BE2C (cell line): ENCODE measurements at regions not wholly inside any gene's neighbourhood (a gene's known extent, or its start where the extent isn't known, plus 50 kb on each side); places are given as distances from the start of the nearest gene placed in this dataset.
"Not testable (repeated sequence)": the region's sequence is repeated elsewhere in the genome, so short reads cannot be mapped to it uniquely, and the experiment has no call there.

Source experiments
- DNase-seq: peaks from one replicate; pipeline ENCODE4 v3.0.0-alpha.2; 2020
- H3K27me3 ChIP-seq: fragments of 250-450 bp; sonication (Bioruptor Pico); 2 replicates; pipeline ENCODE4 v1.5.1; 2020; ENCODE audit warnings: mild to moderate bottlenecking
- H3K36me3 ChIP-seq: fragments of 250-450 bp; sonication (Bioruptor Pico); 2 replicates; pipeline ENCODE4 v1.5.1; 2020; ENCODE audit warnings: mild to moderate bottlenecking
- H3K4me1 ChIP-seq: fragments of 250-450 bp; sonication (Bioruptor Pico); 2 replicates; pipeline ENCODE4 v1.5.1; 2020
- H3K4me3 ChIP-seq: 2 replicates; pipeline ENCODE4 v1.5.1; 2011; ENCODE audit warnings: low read depth, low read length
- H3K9me3 ChIP-seq: fragments of 250-450 bp; sonication (Bioruptor Pico); 2 replicates; pipeline ENCODE4 v1.5.1; 2020
- TF ChIP-seq, protein P1 (sequence below): IDR thresholded peaks from 2 replicates; pipeline ENCODE4 v1.5.1; 2012; ENCODE audit warnings: mild to moderate bottlenecking, low read depth, low read length

DNA sequence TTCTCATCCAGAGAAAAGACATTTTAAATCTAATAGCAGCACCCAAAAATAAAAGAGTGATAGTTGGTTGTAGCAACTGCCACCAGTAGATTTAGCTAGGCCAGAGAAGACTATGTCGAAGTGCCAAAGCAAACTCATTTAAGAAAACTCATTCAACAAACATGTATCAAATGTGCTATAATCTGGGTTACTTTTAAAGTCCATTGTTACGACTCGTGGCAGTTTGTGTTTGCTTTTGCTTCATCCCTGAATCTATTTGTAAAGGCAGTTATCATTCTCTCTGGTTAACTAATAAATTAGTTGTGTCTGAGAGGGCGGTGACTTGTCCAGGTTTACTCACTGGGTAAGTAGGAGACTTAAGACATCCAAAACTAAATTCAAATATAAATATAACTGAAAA is 159.4 kb downstream of the ZIC4 start:
- H3K36me3 ChIP-seq, result no peaks in the 10 kb centered on the region
- no peaks in the 10 kb centered on the region for H3K9me3 ChIP-seq
- TF ChIP-seq, protein P1, sequence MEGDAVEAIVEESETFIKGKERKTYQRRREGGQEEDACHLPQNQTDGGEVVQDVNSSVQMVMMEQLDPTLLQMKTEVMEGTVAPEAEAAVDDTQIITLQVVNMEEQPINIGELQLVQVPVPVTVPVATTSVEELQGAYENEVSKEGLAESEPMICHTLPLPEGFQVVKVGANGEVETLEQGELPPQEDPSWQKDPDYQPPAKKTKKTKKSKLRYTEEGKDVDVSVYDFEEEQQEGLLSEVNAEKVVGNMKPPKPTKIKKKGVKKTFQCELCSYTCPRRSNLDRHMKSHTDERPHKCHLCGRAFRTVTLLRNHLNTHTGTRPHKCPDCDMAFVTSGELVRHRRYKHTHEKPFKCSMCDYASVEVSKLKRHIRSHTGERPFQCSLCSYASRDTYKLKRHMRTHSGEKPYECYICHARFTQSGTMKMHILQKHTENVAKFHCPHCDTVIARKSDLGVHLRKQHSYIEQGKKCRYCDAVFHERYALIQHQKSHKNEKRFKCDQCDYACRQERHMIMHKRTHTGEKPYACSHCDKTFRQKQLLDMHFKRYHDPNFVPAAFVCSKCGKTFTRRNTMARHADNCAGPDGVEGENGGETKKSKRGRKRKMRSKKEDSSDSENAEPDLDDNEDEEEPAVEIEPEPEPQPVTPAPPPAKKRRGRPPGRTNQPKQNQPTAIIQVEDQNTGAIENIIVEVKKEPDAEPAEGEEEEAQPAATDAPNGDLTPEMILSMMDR, result no peak
- no peak overlapping the region for H3K4me3 ChIP-seq
- no peaks in the 10 kb centered on the region for H3K27me3 ChIP-seq
- no peaks in the 10 kb centered on the region for H3K4me1 ChIP-seq
- DNase-seq, result no peak

DNA sequence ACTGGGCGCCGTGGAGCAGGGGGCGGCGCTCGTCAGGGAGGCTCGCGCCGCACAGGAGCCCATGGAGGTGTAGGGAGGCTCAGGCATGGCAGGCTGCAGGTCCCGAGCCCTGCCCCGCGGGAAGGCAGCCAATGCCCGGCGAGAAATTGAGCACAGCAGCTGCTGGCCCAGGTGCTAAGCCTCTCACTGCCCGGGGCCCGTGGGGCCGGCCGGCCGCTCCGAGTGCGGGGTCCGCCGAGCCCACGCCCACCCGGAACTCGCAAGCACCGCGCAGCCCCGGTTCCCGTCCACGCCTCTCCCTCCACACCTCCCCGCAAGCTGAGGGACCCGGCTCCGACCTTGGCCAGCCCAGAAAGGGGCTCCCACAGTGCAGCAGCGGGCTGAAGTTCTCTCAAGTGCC is 160.7 kb downstream of the ZIC4 start:
- DNase-seq, H3K4me3 ChIP-seq, H3K9me3 ChIP-seq, H3K27me3 ChIP-seq, H3K36me3 ChIP-seq, H3K4me1 ChIP-seq: not testable (repeated sequence)

DNA sequence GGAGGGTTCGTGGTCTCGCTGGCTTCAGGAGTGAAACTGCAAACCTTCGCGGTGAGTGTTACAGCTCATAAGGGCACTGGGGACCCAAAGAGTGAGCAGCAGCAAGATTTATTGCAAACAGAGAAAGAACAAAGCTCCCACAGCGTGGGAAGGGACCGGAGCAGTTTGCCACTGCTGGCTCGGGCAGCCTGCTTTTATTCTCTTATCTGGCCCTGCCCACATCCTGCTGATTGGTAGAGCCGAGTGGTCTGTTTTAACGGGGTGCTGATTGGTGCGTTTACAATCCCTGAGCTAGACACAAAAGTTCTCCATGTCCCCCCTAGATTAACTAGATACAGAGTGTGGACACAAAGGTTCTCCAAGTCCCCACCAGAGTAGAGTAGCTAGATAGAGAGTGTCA is 161.3 kb downstream of the ZIC4 start:
- not testable (repeated sequence) for H3K4me1 ChIP-seq, DNase-seq, H3K9me3 ChIP-seq, H3K36me3 ChIP-seq, H3K27me3 ChIP-seq, H3K4me3 ChIP-seq

DNA sequence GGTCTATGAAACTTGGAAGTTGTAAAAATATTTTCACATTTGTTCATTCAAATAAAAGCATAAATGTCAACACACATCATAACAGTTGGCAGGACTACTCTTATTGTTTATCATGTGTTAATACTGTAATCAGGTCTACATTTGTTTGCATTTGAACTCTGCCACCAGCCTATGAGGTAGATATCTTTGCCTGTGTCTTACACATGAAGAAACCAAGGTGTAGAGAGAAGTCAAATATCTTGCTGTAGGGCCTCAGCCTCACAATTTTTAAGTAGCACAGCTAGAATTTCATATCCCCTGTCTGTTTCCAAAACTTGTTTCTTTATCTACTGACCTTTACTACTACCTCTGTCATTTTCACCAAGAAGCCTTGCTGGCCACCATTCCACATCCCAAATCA is 161.9 kb downstream of the ZIC4 start:
- TF ChIP-seq, protein P1, result no peak
- Histone ChIP-seq H3K4me1 (no peaks in the 10 kb centered on the region), H3K27me3 (no peaks in the 10 kb centered on the region), H3K9me3 (no peaks in the 10 kb centered on the region), H3K36me3 (no peaks in the 10 kb centered on the region), H3K4me3 (no peak overlapping the region)
- no peak for DNase-seq

DNA sequence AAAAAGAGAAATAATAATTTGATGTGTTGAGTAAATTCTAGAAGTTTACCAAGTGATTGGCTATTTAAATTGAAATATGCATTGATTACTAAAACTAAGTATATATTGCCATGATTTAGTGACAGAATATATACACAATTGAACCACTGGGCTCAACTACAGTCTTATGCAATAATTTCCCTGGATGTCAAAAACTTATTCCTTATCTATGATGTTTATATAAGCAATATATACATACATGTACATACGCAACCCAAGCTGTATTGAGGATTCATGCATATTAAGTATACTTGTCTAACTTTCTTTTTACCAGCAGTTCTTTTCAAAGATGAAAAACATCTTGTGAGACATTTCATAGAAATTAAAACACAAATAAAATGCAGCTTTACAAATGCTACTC is 165.8 kb downstream of the ZIC4 start:
- Histone ChIP-seq H3K9me3 (no peaks in the 10 kb centered on the region), H3K4me1 (no peaks in the 10 kb centered on the region), H3K27me3 (no peaks in the 10 kb centered on the region), H3K36me3 (no peaks in the 10 kb centered on the region), H3K4me3 (no peak overlapping the region)
- TF ChIP-seq, protein P1, result no peak
- no peak for DNase-seq

DNA sequence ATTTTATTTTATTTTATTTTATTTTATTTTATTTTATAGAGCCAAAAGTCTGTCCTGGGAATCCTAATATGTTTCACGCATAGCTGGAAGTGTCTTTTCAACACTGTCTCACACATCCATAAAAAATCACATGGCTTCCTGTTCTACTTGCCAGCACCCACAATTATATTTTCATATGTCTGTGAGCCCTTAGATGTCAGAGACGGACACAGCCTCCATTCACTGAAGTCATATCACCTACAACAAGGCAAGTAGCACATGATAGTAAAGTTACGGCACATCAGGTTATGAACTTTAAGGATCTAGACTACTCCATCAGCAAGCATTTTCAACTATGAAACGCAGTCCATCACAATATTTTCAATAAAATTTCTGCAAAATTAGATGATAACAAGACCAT is 168.4 kb downstream of the ZIC4 start:
- Histone ChIP-seq H3K27me3 (no peaks in the 10 kb centered on the region), H3K4me3 (no peak overlapping the region), H3K4me1 (no peaks in the 10 kb centered on the region), H3K9me3 (no peaks in the 10 kb centered on the region), H3K36me3 (no peaks in the 10 kb centered on the region)
- no peak for DNase-seq
- TF ChIP-seq, protein P1, result no peak

DNA sequence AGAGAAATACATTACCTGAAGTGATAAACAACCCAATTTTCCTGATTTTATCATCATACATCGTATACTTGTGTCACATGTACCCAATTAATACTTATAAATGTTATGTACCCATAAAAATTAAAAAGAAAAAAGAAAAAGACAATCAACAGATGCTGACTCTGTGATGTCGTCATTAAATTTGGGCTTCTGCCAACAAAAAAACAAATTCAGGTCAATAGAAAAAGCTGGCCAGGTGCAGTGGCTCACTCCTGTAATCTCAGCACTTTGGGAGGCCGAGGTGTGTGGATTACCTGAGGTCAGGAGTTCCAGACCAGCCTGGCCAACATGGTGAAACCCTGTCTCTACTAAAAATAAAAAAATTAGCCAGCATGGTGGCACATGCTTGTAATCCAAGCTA is 174.4 kb downstream of the ZIC4 start:
- H3K27me3 ChIP-seq, H3K9me3 ChIP-seq, DNase-seq, H3K36me3 ChIP-seq, H3K4me3 ChIP-seq, H3K4me1 ChIP-seq: not testable (repeated sequence)

DNA sequence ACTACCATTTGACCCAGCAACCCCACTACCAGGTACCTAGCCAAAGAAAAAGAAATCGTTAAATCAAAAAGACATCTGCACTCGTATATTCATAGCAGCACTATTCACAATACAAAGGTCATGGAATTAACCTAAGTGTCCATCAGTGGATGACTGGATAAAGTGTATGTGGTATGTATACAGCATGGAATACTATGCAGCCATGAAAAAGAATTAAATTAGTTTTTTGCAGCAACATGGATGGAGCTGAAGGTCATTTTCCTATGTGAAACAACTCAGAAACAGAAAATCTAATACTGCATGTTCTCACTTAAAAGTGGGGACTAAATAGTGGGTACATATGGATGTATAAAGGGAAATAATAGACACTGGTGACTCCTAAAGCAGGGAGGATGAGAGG is 175.2 kb downstream of the ZIC4 start:
- TF ChIP-seq, protein P1, result no peak
- Histone ChIP-seq H3K9me3 (peaks cover 3% of the 10 kb centered on the region), H3K36me3 (no peaks in the 10 kb centered on the region), H3K27me3 (no peaks in the 10 kb centered on the region; the same call in 1 of the 2 replicates), H3K4me3 (no peak overlapping the region), H3K4me1 (no peaks in the 10 kb centered on the region)
- no peak for DNase-seq
